Ovary (tissue), 7 donors: ENCODE measurements at regions not wholly inside any gene's neighbourhood (a gene's known extent, or its start where the extent isn't known, plus 50 kb on each side); places are given as distances from the start of the nearest gene placed in this dataset.

ENCODE experiments used
- DNase-seq, 5 donors: peaks; one replicate each; pipeline ENCODE4 v3.0.0-alpha.2; 2019 to 2020
- H3K27ac ChIP-seq, 2 donors: fragments of 200-600 bp; one replicate each; pipeline versions ENCODE4 v1.5.1 to v1.8.0; 2019 to 2022
- H3K27me3 ChIP-seq: fragments of 200-600 bp; one replicate; pipeline ENCODE4 v1.8.0; 2022
- H3K36me3 ChIP-seq: fragments of 200-600 bp; sonication (generic); one replicate; pipeline ENCODE4 v1.5.1; 2019
- H3K4me1 ChIP-seq: one replicate; pipeline ENCODE4 v1.8.1; 2013; ENCODE audit warnings: mild to moderate bottlenecking, moderate library complexity; ENCODE audit not compliant: insufficient read depth
- H3K4me3 ChIP-seq: fragments of 200-600 bp; sonication (generic); one replicate; pipeline ENCODE4 v1.5.1; 2017
- H3K9me3 ChIP-seq, 2 donors: fragments of 200-600 bp in 1 of 2; sonication (generic) in 1 of 2; one replicate each; pipeline versions ENCODE4 v1.5.1 to v1.8.1; 2013 to 2019; ENCODE audit warnings: mild to moderate bottlenecking in 1 of 2, moderate library complexity in 1 of 2
- CTCF ChIP-seq, 3 donors: fragments of 450-650 bp in 2 of 3; fragments of 200-600 bp in 1 of 3; IDR thresholded peaks; one replicate each; pipeline versions ENCODE4 v1.5.1 to v1.8.0; 2016 to 2022; ENCODE audit warnings: antibody characterized with exemption in 3 of 3, mild to moderate bottlenecking in 1 of 3
- EP300 ChIP-seq: sonication (generic); formaldehyde crosslinking; IDR thresholded peaks from one replicate; pipeline ENCODE4 v1.6.1; 2017; ENCODE audit warnings: antibody characterized with exemption
- POLR2A ChIP-seq: fragments of 450-650 bp; IDR thresholded peaks from one replicate; pipeline ENCODE4 v1.6.1; 2017; ENCODE audit warnings: antibody characterized with exemption, mild to moderate bottlenecking, moderate library complexity
- WGBS, 3 donors: extraction: QIAGEN DNeasy Blood & Tissue Kit in 1 of 3; methylation state at CpG; one replicate each; pipeline versions ENCODE4 v1.1.5 to v1.1.7; 2013 to 2017; 5-methylcytosine and 5-hydroxymethylcytosine counted together
- intact Hi-C, 4 donors: fragments of 100-400 bp; cut with DNase I; formaldehyde crosslinking; loops; one replicate each; pipeline versions ENCODE4 v1.11.0 to v1.15.1; 2022 to 2023
- donor health status: DM: no; HTN: no; CAD: no; lungs with moderate emphysema.
- donor health status: DM: no; HTN: no; CAD: no.
- donor health status: Bipolar disorder and iron deficiency.
- donor health status: DM: no; HTN: no; CAD: no.
- donor health status: DM: yes; HTN: yes; CAD: no.

- H3K4me3 ChIP-seq: no peak overlapping the region
- H3K9me3 ChIP-seq: no peaks in the 10 kb centered on the region
- TF ChIP-seq CTCF (IDR thresholded peaks at IDR 0.05): no peak
- TF ChIP-seq POLR2A: no peak
- no peak for TF ChIP-seq EP300
- DNase-seq: no peak
- H3K36me3 ChIP-seq: no peaks in the 10 kb centered on the region
- WGBS, 3 donors: 9 to 32% (median 14%) methylated on average over 8 of the region's 8 CpGs
- no peak overlapping the region for H3K27ac ChIP-seq
- H3K27me3 ChIP-seq: no peaks in the 10 kb centered on the region
- H3K4me1 ChIP-seq: peaks cover 3% of the 10 kb centered on the region
- intact Hi-C loops: no loop called here
Measured at GRCh38 chr17:5757314-5757907, 173.1 kb upstream of the NLRP1 start.

- H3K4me3 ChIP-seq: no peak overlapping the region
- DNase-seq: no peak
- H3K27ac ChIP-seq: no peak overlapping the region
- no peaks in the 10 kb centered on the region for H3K36me3 ChIP-seq
- intact Hi-C loops: no loop called here
- H3K9me3 ChIP-seq: no peaks in the 10 kb centered on the region
- H3K27me3 ChIP-seq: no peaks in the 10 kb centered on the region
- TF ChIP-seq POLR2A (no peak), EP300 (no peak), CTCF (IDR thresholded peaks at IDR 0.05) (no peak)
- peaks cover 3% of the 10 kb centered on the region for H3K4me1 ChIP-seq
Measured at GRCh38 chr17:5758651-5759050, 174.3 kb upstream of the NLRP1 start.

- 1 to 6% (median 3%) methylated on average over 8 of the region's 8 CpGs for WGBS, 3 donors
Measured at GRCh38 chr17:5759501-5759925, 175.2 kb upstream of the NLRP1 start.

DNA sequence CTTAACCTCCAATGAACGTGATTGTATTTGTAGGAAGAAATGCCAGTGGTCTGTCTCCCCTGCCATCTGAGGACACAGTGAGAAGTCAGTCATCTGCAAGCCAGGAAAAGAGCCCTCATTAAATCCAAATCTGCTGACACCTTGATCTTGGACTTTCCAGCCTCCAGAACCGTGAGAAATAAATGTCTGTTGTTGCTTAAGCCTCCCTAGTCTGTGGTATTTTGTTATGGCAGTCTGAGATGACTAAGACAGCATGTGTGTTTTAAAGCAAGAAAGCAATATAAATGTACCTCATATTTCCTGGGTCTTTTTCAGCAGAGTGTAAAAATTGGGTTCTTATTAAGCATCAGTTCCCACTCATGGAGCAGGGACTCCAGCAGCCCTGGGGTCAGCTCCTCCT is 177.9 kb upstream of the NLRP1 start:
- no peak for TF ChIP-seq EP300
- no peak for TF ChIP-seq POLR2A
- no peak for TF ChIP-seq CTCF (IDR thresholded peaks at IDR 0.05)
- intact Hi-C loops: no loop called here
- Histone ChIP-seq H3K4me3 (no peak overlapping the region), H3K27ac (no peak overlapping the region), H3K4me1 (peaks cover 3% of the 10 kb centered on the region), H3K27me3 (no peaks in the 10 kb centered on the region), H3K36me3 (no peaks in the 10 kb centered on the region), H3K9me3 (no peaks in the 10 kb centered on the region)
- 50 to 79% (median 54%) methylated on average over 2 of the region's 2 CpGs for WGBS, 3 donors
- DNase-seq: no peak

More at GRCh38 chr17:5759501-5759925, 175.2 kb upstream of the NLRP1 start:
- Histone ChIP-seq H3K4me1 (peaks cover 3% of the 10 kb centered on the region), H3K9me3 (no peaks in the 10 kb centered on the region), H3K27ac (no peak overlapping the region), H3K4me3 (no peak overlapping the region), H3K36me3 (no peaks in the 10 kb centered on the region), H3K27me3 (no peaks in the 10 kb centered on the region)
- TF ChIP-seq EP300: no peak
- no peak for TF ChIP-seq POLR2A
- no peak for TF ChIP-seq CTCF (IDR thresholded peaks at IDR 0.05)
- DNase-seq: no peak
- intact Hi-C loops: no loop called here
